PC-9 (cell line): ENCODE measurements at regions not wholly inside any gene's neighbourhood (a gene's known extent, or its start where the extent isn't known, plus 50 kb on each side); places are given as distances from the start of the nearest gene placed in this dataset.

ENCODE experiments used
- BruUV-seq: library from RNA; stranded (reverse); fragments of 400-500 nt; replicated peaks from 2 replicates; lab custom pipeline; 2021; lab: Mats Ljungman, UMichigan
- CTCF ChIA-PET: fragments of 300-600 bp; sonication (Branson Sonifier 250); formaldehyde crosslinking; loops from one replicate; lab custom pipeline; 2022; ENCODE audit warnings: antibody characterized with exemption; lab: Charles Lee
- POLR2A ChIA-PET: fragments of 300-600 bp; sonication (Branson Sonifier 250); formaldehyde crosslinking; loops from one replicate; lab custom pipeline; 2022; ENCODE audit warnings: antibody characterized with exemption; ENCODE audit not compliant: unreplicated experiment; lab: Charles Lee
- DNase-seq, 2 experiments: peaks; one replicate each; pipeline versions ENCODE4 v3.0.0 to v3.0.0-alpha.2; 2015 to 2022; ENCODE audit warnings: mixed read lengths in 1 of 2
- H2AFZ ChIP-seq: fragments of 200-600 bp; sonication (generic); 2 replicates; pipeline ENCODE4 v1.8.1; 2017; ENCODE audit warnings: antibody characterized with exemption
- H3F3A ChIP-seq: fragments of 200-600 bp; sonication (generic); 2 replicates; pipeline ENCODE4 v1.8.1; 2017; ENCODE audit warnings: antibody characterized with exemption, mild to moderate bottlenecking, low read depth; ENCODE audit not compliant: insufficient read depth
- H3K27ac ChIP-seq: fragments of 200-600 bp; sonication (generic); 2 replicates; pipeline ENCODE4 v1.6.1; 2016; ENCODE audit warnings: mixed run types
- H3K27me3 ChIP-seq: fragments of 200-600 bp; sonication (generic); 2 replicates; pipeline ENCODE4 v1.6.1; 2016; ENCODE audit warnings: low read depth, mixed run types; ENCODE audit not compliant: insufficient read depth
- H3K36me3 ChIP-seq: fragments of 200-600 bp; sonication (generic); 2 replicates; pipeline ENCODE4 v1.6.1; 2016; ENCODE audit warnings: low read depth, mixed run types
- H3K4me1 ChIP-seq: fragments of 200-600 bp; sonication (generic); replicated peaks from 2 replicates; pipeline ENCODE4 v1.6.1; 2016; ENCODE audit warnings: mixed run types; ENCODE audit not compliant: insufficient read depth
- H3K4me2 ChIP-seq: fragments of 200-600 bp; sonication (generic); 2 replicates; pipeline ENCODE4 v1.6.1; 2017; ENCODE audit warnings: mixed run types
- H3K4me3 ChIP-seq: fragments of 200-600 bp; sonication (generic); 2 replicates; pipeline ENCODE4 v1.6.1; 2016; ENCODE audit warnings: mixed run types
- H3K79me2 ChIP-seq: fragments of 200-600 bp; sonication (generic); 2 replicates; pipeline ENCODE4 v1.6.1; 2017; ENCODE audit warnings: low read depth, mixed run types
- H3K9me2 ChIP-seq: fragments of 200-600 bp; sonication (generic); 2 replicates; pipeline ENCODE4 v1.8.1; 2017; ENCODE audit warnings: mild to moderate bottlenecking; ENCODE audit not compliant: insufficient read depth
- H3K9me3 ChIP-seq: fragments of 200-600 bp; sonication (generic); 2 replicates; pipeline ENCODE4 v1.8.1; 2016; ENCODE audit warnings: low read depth; ENCODE audit not compliant: insufficient read depth
- H4K20me1 ChIP-seq: fragments of 200-600 bp; sonication (generic); 2 replicates; pipeline ENCODE4 v1.8.1; 2017; ENCODE audit not compliant: insufficient read depth
- EZH2 ChIP-seq: fragments of 200-600 bp; sonication (generic); IDR thresholded peaks from 2 replicates; pipeline ENCODE4 v1.8.0; 2017; ENCODE audit warnings: antibody characterized with exemption, low read depth
- intact Hi-C: fragments of 100-400 bp; cut with micrococcal nuclease; formaldehyde crosslinking; loops from one replicate; pipeline ENCODE4 v1.10.0; 2022; ENCODE audit not compliant: unreplicated experiment
- TF ChIP-seq, protein P1 (sequence below): fragments of 200-600 bp; sonication (generic); conservative IDR thresholded peaks from 2 replicates; pipeline ENCODE4 v1.6.1; 2017; ENCODE audit warnings: mixed run types, antibody characterized with exemption, mild to moderate bottlenecking, moderate library complexity

- H3K9me3 ChIP-seq: no peaks in the 10 kb centered on the region
- no peaks in the 10 kb centered on the region for H3K79me2 ChIP-seq
- H3F3A ChIP-seq: no peaks in the 10 kb centered on the region
- H3K27me3 ChIP-seq: no peaks in the 10 kb centered on the region
- H3K9me2 ChIP-seq: no peaks in the 10 kb centered on the region
- no TSS peak for BruUV-seq
- no peak overlapping the region for H3K27ac ChIP-seq
- no peak overlapping the region for H2AFZ ChIP-seq
- CTCF ChIA-PET: no interaction called here
- no peaks in the 10 kb centered on the region for H3K36me3 ChIP-seq
- H3K4me1 ChIP-seq: no peaks in the 10 kb centered on the region
- H4K20me1 ChIP-seq: no peaks in the 10 kb centered on the region
- POLR2A ChIA-PET: no interaction called here
- H3K4me3 ChIP-seq: no peak overlapping the region
- TF ChIP-seq, protein P1, sequence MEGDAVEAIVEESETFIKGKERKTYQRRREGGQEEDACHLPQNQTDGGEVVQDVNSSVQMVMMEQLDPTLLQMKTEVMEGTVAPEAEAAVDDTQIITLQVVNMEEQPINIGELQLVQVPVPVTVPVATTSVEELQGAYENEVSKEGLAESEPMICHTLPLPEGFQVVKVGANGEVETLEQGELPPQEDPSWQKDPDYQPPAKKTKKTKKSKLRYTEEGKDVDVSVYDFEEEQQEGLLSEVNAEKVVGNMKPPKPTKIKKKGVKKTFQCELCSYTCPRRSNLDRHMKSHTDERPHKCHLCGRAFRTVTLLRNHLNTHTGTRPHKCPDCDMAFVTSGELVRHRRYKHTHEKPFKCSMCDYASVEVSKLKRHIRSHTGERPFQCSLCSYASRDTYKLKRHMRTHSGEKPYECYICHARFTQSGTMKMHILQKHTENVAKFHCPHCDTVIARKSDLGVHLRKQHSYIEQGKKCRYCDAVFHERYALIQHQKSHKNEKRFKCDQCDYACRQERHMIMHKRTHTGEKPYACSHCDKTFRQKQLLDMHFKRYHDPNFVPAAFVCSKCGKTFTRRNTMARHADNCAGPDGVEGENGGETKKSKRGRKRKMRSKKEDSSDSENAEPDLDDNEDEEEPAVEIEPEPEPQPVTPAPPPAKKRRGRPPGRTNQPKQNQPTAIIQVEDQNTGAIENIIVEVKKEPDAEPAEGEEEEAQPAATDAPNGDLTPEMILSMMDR: no peak
- no peak for TF ChIP-seq EZH2
- no peak overlapping the region for H3K4me2 ChIP-seq
- intact Hi-C loops: no loop called here
- DNase-seq: no peak
These were observed 460.4 kb upstream of the ZNF804A start for GRCh38 chr2:184137955-184138354.

- no peaks in the 10 kb centered on the region for H4K20me1 ChIP-seq
- H3K27me3 ChIP-seq: no peaks in the 10 kb centered on the region
- no peak overlapping the region for H3K4me2 ChIP-seq
- no peaks in the 10 kb centered on the region for H3K9me2 ChIP-seq
- no peaks in the 10 kb centered on the region for H3F3A ChIP-seq
- CTCF ChIA-PET: interaction anchor here (0.6 kb wide), 1 partner anchor 794 kb away, joined by 3 read pairs; no protein-coding TSS in a partner anchor
- no peaks in the 10 kb centered on the region for H3K4me1 ChIP-seq
- intact Hi-C loops: no loop called here
- H3K27ac ChIP-seq: no peak overlapping the region
- no TSS peak for BruUV-seq
- POLR2A ChIA-PET: no interaction called here
- TF ChIP-seq, protein P1: no peak
- H3K79me2 ChIP-seq: no peaks in the 10 kb centered on the region
- no peak for DNase-seq
- H3K4me3 ChIP-seq: no peak overlapping the region
- H3K36me3 ChIP-seq: no peaks in the 10 kb centered on the region
- no peaks in the 10 kb centered on the region for H3K9me3 ChIP-seq
- no peak overlapping the region for H2AFZ ChIP-seq
These were observed 456.5 kb upstream of the ZNF804A start for GRCh38 chr2:184141866-184142265.

DNA sequence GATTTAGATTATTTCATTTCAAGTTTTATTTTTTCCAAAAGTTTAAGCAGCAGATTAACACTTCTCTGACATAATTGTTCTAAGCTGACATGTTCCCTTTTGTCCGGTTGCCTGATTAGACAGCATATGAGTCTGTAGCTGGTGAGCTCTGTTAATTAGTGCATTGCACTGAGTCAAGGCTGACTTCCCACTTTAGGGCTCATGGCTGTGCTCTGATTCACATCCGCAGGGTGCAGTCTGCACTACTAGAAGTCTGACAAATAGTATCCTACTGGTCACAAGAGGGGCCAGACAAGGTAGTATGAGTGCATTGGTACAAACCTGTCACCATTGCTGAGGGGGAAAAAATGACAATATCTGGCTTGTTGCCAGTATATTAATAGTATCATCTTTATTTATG lies 443.9 kb upstream of the ZNF804A start:
- Histone ChIP-seq H3K4me2 (no peak overlapping the region), H3K9me2 (no peaks in the 10 kb centered on the region; the same call in 1 of the 2 replicates), H4K20me1 (no peaks in the 10 kb centered on the region), H3F3A (no peaks in the 10 kb centered on the region), H3K9me3 (no peaks in the 10 kb centered on the region), H3K27ac (no peak overlapping the region), H3K36me3 (no peaks in the 10 kb centered on the region), H3K27me3 (no peaks in the 10 kb centered on the region), H3K4me3 (no peak overlapping the region), H3K79me2 (no peaks in the 10 kb centered on the region), H3K4me1 (no peaks in the 10 kb centered on the region), H2AFZ (no peak overlapping the region)
- intact Hi-C loops: no loop called here
- no TSS peak for BruUV-seq
- DNase-seq: no peak
- no peak for TF ChIP-seq EZH2
- TF ChIP-seq, protein P1: no peak
- POLR2A ChIA-PET: no interaction called here
- CTCF ChIA-PET: no interaction called here
